Nephron progenitor cell (in vitro differentiated cells): ENCODE measurements at regions not wholly inside any gene's neighbourhood (a gene's known extent, or its start where the extent isn't known, plus 50 kb on each side); places are given as distances from the start of the nearest gene placed in this dataset.

ENCODE experiments used
- DNase-seq: peaks from one replicate; pipeline ENCODE4 v3.0.0; 2021
- H3K27ac Mint-ChIP-seq: 2 replicates; pipeline ENCODE4 v1.8.0; 2021; ENCODE audit warnings: mild to moderate bottlenecking, moderate library complexity, mixed read lengths
- H3K27me3 Mint-ChIP-seq: 2 replicates; pipeline ENCODE4 v1.8.0; 2021; ENCODE audit warnings: mild to moderate bottlenecking, low read depth, mixed read lengths; ENCODE audit not compliant: poor library complexity
- H3K36me3 Mint-ChIP-seq: 2 replicates; pipeline ENCODE4 v1.8.0; 2021; ENCODE audit warnings: low read depth, mixed read lengths
- H3K4me1 Mint-ChIP-seq: 2 replicates; pipeline ENCODE4 v1.8.0; 2021; ENCODE audit warnings: mixed read lengths
- H3K4me3 Mint-ChIP-seq: 2 replicates; pipeline ENCODE4 v1.8.0; 2021; ENCODE audit warnings: mild to moderate bottlenecking, moderate library complexity, mixed read lengths
- H3K9me3 Mint-ChIP-seq: 2 replicates; pipeline ENCODE4 v1.8.0; 2021; ENCODE audit warnings: mild to moderate bottlenecking, moderate library complexity, mixed read lengths
- CTCF ChIP-seq: fragments of 200-600 bp; sonication (generic); IDR thresholded peaks from 2 replicates; pipeline ENCODE4 v1.5.0; 2021; ENCODE audit warnings: antibody characterized with exemption

GRCh38 chr4:129364747-129365452 is 268.9 kb downstream of the C4orf33 start:
- no peaks in the 10 kb centered on the region for H3K27me3 Mint-ChIP-seq
- no peak overlapping the region for H3K27ac Mint-ChIP-seq
- peaks cover 8% of the 10 kb centered on the region for H3K36me3 Mint-ChIP-seq
- no peak for DNase-seq
- peaks cover 24% of the 10 kb centered on the region for H3K4me1 Mint-ChIP-seq
- H3K4me3 Mint-ChIP-seq = no peak overlapping the region
- no peak for TF ChIP-seq CTCF
- H3K9me3 Mint-ChIP-seq = peaks cover 17% of the 10 kb centered on the region

- TF ChIP-seq CTCF = no peak
- Mint-ChIP-seq H3K27me3 (peaks cover 4% of the 10 kb centered on the region), H3K9me3 (no peaks in the 10 kb centered on the region), H3K27ac (peak overlapping the region; percentile 55), H3K36me3 (no peaks in the 10 kb centered on the region), H3K4me1 (peaks cover 27% of the 10 kb centered on the region), H3K4me3 (no peak overlapping the region)
- DNase-seq = no peak
Observed at GRCh38 chr4:129369361-129370010, 273.5 kb downstream of the C4orf33 start.

GRCh38 chr4:129371065-129371464 is 275.1 kb downstream of the C4orf33 start:
- Mint-ChIP-seq H3K27ac (peak overlapping the region; percentile 34), H3K4me3 (peak overlapping the region; percentile 4)

GRCh38 chr4:129371926-129372325 is 276.0 kb downstream of the C4orf33 start:
- Mint-ChIP-seq H3K4me3 (no peak overlapping the region), H3K27ac (peak overlapping the region; percentile 63), H3K27me3 (peaks cover 7% of the 10 kb centered on the region), H3K4me1 (peaks cover 29% of the 10 kb centered on the region), H3K36me3 (no peaks in the 10 kb centered on the region), H3K9me3 (no peaks in the 10 kb centered on the region)
- DNase-seq = no peak
- TF ChIP-seq CTCF = no peak

More at GRCh38 chr4:129371065-129371464, 275.1 kb downstream of the C4orf33 start:
- H3K9me3 Mint-ChIP-seq = no peaks in the 10 kb centered on the region
- peaks cover 27% of the 10 kb centered on the region for H3K4me1 Mint-ChIP-seq
- H3K27me3 Mint-ChIP-seq = peaks cover 7% of the 10 kb centered on the region
- TF ChIP-seq CTCF = no peak
- no peaks in the 10 kb centered on the region for H3K36me3 Mint-ChIP-seq
- no peak for DNase-seq

- Mint-ChIP-seq H3K27ac (no peak overlapping the region), H3K36me3 (no peaks in the 10 kb centered on the region), H3K27me3 (peaks cover 4% of the 10 kb centered on the region), H3K9me3 (no peaks in the 10 kb centered on the region), H3K4me3 (no peak overlapping the region), H3K4me1 (peaks cover 13% of the 10 kb centered on the region)
- DNase-seq = no peak
- TF ChIP-seq CTCF = no peak
Observed at GRCh38 chr4:129377131-129377845, 281.3 kb downstream of the C4orf33 start.
